GM23338 (cell line): ENCODE measurements at regions not wholly inside any gene's neighbourhood (a gene's known extent, or its start where the extent isn't known, plus 50 kb on each side); places are given as distances from the start of the nearest gene placed in this dataset.

Source experiments
- ATAC-seq: fragments of 200-7000 bp; cut with Tn5 transposase; 3 replicates; pipeline ENCODE4 v1.9.1; 2020
- DNase-seq: peaks from one replicate; pipeline ENCODE4 v3.0.0-alpha.2; 2015; ENCODE audit warnings: low spot score
- H2AFZ ChIP-seq: fragments of 200-600 bp; sonication (generic); 2 replicates; pipeline ENCODE4 v1.8.0; 2016; ENCODE audit warnings: antibody characterized with exemption, mild to moderate bottlenecking, moderate library complexity
- H3F3A ChIP-seq: fragments of 200-600 bp; sonication (generic); replicated peaks from 2 replicates; pipeline ENCODE4 v1.8.0; 2017; ENCODE audit warnings: antibody characterized with exemption, mixed run types, low read depth
- H3K27ac ChIP-seq: fragments of 200-600 bp; sonication (generic); 2 replicates; pipeline ENCODE4 v1.6.1; 2016; ENCODE audit warnings: low read depth
- H3K27me3 ChIP-seq: fragments of 200-600 bp; sonication (generic); 2 replicates; pipeline ENCODE4 v1.8.0; 2016; ENCODE audit warnings: mild to moderate bottlenecking, mixed run types, moderate library complexity; ENCODE audit not compliant: insufficient read depth
- H3K36me3 ChIP-seq: fragments of 200-600 bp; sonication (generic); 2 replicates; pipeline ENCODE4 v1.8.0; 2016; ENCODE audit warnings: mild to moderate bottlenecking; ENCODE audit not compliant: insufficient read depth
- H3K4me1 ChIP-seq: fragments of 200-600 bp; sonication (generic); 2 replicates; pipeline ENCODE4 v1.8.0; 2016; ENCODE audit warnings: mild to moderate bottlenecking, moderate library complexity; ENCODE audit not compliant: insufficient read depth
- H3K4me2 ChIP-seq: fragments of 200-600 bp; sonication (generic); 2 replicates; pipeline ENCODE4 v1.7.1; 2017; ENCODE audit warnings: mixed run types
- H3K4me3 ChIP-seq: fragments of 200-600 bp; sonication (generic); 2 replicates; pipeline ENCODE4 v1.6.1; 2016; ENCODE audit warnings: mixed run types
- H3K79me2 ChIP-seq: fragments of 200-600 bp; sonication (generic); replicated peaks from 2 replicates; pipeline ENCODE4 v1.8.0; 2017; ENCODE audit warnings: mild to moderate bottlenecking; ENCODE audit not compliant: insufficient read depth
- H3K9me2 ChIP-seq: fragments of 200-600 bp; sonication (generic); 2 replicates; pipeline ENCODE4 v1.8.0; 2017; ENCODE audit not compliant: insufficient read depth
- H4K20me1 ChIP-seq: fragments of 200-600 bp; sonication (generic); replicated peaks from 2 replicates; pipeline ENCODE4 v1.8.0; 2017; ENCODE audit warnings: mild to moderate bottlenecking; ENCODE audit not compliant: insufficient read depth
- H3K27ac Mint-ChIP-seq: 2 replicates; pipeline ENCODE4 v1.8.0; 2020; ENCODE audit warnings: inconsistent platforms, mild to moderate bottlenecking, moderate library complexity, mixed read lengths
- H3K27me3 Mint-ChIP-seq: 3 replicates; pipeline ENCODE4 v1.8.0; 2022; ENCODE audit warnings: low read depth, mild to moderate bottlenecking, moderate library complexity, mixed read lengths, inconsistent platforms; ENCODE audit not compliant: insufficient read depth, poor library complexity
- H3K36me3 Mint-ChIP-seq: 3 replicates; pipeline ENCODE4 v1.8.0; 2021; ENCODE audit warnings: low read depth, mild to moderate bottlenecking, inconsistent platforms, moderate library complexity, mixed read lengths
- H3K4me1 Mint-ChIP-seq: 3 replicates; pipeline ENCODE4 v1.8.0; 2020; ENCODE audit warnings: mild to moderate bottlenecking, inconsistent platforms, mixed read lengths
- H3K4me3 Mint-ChIP-seq: 3 replicates; pipeline ENCODE4 v1.8.0; 2021; ENCODE audit warnings: moderate library complexity, mild to moderate bottlenecking, inconsistent platforms, mixed read lengths
- H3K9me3 Mint-ChIP-seq: 3 replicates; pipeline ENCODE4 v1.8.0; 2020; ENCODE audit warnings: moderate library complexity, mild to moderate bottlenecking, inconsistent platforms, mixed read lengths
- EZH2 ChIP-seq: fragments of 200-600 bp; sonication (generic); IDR thresholded peaks from one replicate; pipeline ENCODE4 v1.8.0; 2017; ENCODE audit warnings: antibody characterized with exemption, mild to moderate bottlenecking, low read depth; ENCODE audit not compliant: unreplicated experiment
- EZH2phosphoT487 ChIP-seq: fragments of 200-600 bp; sonication (generic); IDR thresholded peaks from one replicate; pipeline ENCODE4 v1.8.1; 2018; ENCODE audit warnings: antibody characterized with exemption; ENCODE audit not compliant: unreplicated experiment
- JUNB ChIP-seq: IDR thresholded peaks from one replicate; pipeline ENCODE4 v1.6.1; 2016; ENCODE audit warnings: antibody characterized with exemption; ENCODE audit not compliant: unreplicated experiment
- NANOG ChIP-seq: IDR thresholded peaks from 2 replicates; pipeline ENCODE4 v1.6.1; 2016; ENCODE audit warnings: antibody characterized with exemption, borderline replicate concordance
- POLR2AphosphoS5 ChIP-seq: IDR thresholded peaks from 2 replicates; pipeline ENCODE4 v1.6.1; 2016; ENCODE audit warnings: antibody characterized with exemption, low read depth
- STAT1 ChIP-seq: IDR thresholded peaks from one replicate; pipeline ENCODE4 v1.6.1; 2016; ENCODE audit warnings: antibody characterized with exemption; ENCODE audit not compliant: unreplicated experiment
- ZNF331 ChIP-seq: fragments of 250-450 bp; sonication (Bioruptor Pico); IDR thresholded peaks from 2 replicates; pipeline ENCODE4 v1.5.0; 2020; ENCODE audit warnings: low read depth, mild to moderate bottlenecking, moderate library complexity
- TF ChIP-seq, protein P1 (sequence below): IDR thresholded peaks from 2 replicates; pipeline ENCODE4 v1.6.1; 2016; ENCODE audit warnings: antibody characterized with exemption
- TF ChIP-seq, protein P2 (sequence below): IDR thresholded peaks from one replicate; pipeline ENCODE4 v1.6.1; 2018; ENCODE audit warnings: antibody characterized with exemption; ENCODE audit not compliant: unreplicated experiment

DNA sequence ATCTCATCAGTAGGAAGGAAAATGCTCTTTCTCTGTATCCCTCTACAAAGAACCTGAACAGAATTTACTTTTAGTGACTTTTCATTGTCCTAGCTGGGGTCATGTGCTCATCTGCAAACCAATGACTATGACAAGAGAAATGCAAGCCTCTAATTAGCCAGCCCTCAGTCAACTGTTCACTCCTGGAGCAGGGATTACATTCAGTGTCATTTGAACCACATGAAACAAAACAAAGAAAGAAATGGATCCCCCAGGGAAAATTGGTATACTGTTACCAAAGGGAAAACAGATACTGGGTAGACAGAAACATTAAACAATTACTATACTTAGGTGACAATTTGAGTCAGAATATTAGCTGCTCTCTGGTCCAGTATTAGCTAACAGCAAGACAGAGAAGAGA lies 173.6 kb downstream of the RCHY1 start (continued):
- no peak for TF ChIP-seq NANOG
- TF ChIP-seq JUNB: no peak
- TF ChIP-seq, protein P1, sequence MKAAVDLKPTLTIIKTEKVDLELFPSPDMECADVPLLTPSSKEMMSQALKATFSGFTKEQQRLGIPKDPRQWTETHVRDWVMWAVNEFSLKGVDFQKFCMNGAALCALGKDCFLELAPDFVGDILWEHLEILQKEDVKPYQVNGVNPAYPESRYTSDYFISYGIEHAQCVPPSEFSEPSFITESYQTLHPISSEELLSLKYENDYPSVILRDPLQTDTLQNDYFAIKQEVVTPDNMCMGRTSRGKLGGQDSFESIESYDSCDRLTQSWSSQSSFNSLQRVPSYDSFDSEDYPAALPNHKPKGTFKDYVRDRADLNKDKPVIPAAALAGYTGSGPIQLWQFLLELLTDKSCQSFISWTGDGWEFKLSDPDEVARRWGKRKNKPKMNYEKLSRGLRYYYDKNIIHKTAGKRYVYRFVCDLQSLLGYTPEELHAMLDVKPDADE: no peak
- TF ChIP-seq, protein P2, sequence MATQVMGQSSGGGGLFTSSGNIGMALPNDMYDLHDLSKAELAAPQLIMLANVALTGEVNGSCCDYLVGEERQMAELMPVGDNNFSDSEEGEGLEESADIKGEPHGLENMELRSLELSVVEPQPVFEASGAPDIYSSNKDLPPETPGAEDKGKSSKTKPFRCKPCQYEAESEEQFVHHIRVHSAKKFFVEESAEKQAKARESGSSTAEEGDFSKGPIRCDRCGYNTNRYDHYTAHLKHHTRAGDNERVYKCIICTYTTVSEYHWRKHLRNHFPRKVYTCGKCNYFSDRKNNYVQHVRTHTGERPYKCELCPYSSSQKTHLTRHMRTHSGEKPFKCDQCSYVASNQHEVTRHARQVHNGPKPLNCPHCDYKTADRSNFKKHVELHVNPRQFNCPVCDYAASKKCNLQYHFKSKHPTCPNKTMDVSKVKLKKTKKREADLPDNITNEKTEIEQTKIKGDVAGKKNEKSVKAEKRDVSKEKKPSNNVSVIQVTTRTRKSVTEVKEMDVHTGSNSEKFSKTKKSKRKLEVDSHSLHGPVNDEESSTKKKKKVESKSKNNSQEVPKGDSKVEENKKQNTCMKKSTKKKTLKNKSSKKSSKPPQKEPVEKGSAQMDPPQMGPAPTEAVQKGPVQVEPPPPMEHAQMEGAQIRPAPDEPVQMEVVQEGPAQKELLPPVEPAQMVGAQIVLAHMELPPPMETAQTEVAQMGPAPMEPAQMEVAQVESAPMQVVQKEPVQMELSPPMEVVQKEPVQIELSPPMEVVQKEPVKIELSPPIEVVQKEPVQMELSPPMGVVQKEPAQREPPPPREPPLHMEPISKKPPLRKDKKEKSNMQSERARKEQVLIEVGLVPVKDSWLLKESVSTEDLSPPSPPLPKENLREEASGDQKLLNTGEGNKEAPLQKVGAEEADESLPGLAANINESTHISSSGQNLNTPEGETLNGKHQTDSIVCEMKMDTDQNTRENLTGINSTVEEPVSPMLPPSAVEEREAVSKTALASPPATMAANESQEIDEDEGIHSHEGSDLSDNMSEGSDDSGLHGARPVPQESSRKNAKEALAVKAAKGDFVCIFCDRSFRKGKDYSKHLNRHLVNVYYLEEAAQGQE: no peak
- no peak for TF ChIP-seq STAT1
- no peak for TF ChIP-seq EZH2phosphoT487

DNA sequence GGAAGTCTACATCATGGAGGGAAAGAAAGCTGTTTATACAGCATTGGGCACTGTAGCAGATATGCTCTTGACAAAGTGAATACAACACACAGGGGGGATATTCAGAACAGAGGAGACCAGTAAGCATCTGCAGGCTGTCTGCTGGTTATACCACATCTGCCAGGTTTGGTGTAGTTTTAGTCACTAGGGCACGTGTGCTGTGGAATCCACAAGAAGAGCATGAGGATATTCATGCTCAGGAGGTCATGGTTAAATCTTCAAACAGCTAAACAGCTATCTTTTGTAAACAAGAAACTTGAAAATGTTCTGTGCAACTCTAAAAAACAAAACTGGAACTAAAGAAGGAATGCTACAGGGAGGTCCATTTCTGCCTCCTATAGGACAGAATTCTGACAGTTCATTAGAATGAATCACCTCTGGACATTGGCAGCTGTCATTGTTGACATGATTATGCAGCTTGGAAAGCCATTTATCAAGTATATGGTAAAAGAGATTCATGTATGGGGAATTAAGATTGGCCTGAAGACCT lies 175.8 kb downstream of the RCHY1 start:
- ATAC-seq: no peak
- TF ChIP-seq, protein P1: no peak
- TF ChIP-seq STAT1 (no peak), NANOG (no peak), EZH2phosphoT487 (no peak), ZNF331 (CRISPR knock-in tag) (no peak), EZH2 (no peak), POLR2AphosphoS5 (no peak)
- TF ChIP-seq, protein P2: no peak

More for the DNA sequence above, 175.8 kb downstream of the RCHY1 start:
- H3K4me3 Mint-ChIP-seq: no peak overlapping the region
- Histone ChIP-seq H4K20me1 (no peaks in the 10 kb centered on the region; the same call in 1 of the 2 replicates), H3K9me2 (no peaks in the 10 kb centered on the region; the same call in 1 of the 2 replicates), H2AFZ (no peak overlapping the region), H3F3A (no peaks in the 10 kb centered on the region), H3K27me3 (no peaks in the 10 kb centered on the region), H3K4me2 (no peak overlapping the region), H3K4me1 (no peaks in the 10 kb centered on the region), H3K27ac (no peak overlapping the region), H3K79me2 (no peaks in the 10 kb centered on the region), H3K36me3 (no peaks in the 10 kb centered on the region), H3K4me3 (no peak overlapping the region)
- H3K9me3 Mint-ChIP-seq: peaks cover 7% of the 10 kb centered on the region; the same call in 2 of the 3 replicates
- no peak for DNase-seq
- no peaks in the 10 kb centered on the region for H3K36me3 Mint-ChIP-seq
- H3K27ac Mint-ChIP-seq: no peak overlapping the region
- H3K27me3 Mint-ChIP-seq: no peaks in the 10 kb centered on the region
- H3K4me1 Mint-ChIP-seq: no peaks in the 10 kb centered on the region; the same call in 2 of the 3 replicates
